RWPE1 (cell line): ENCODE measurements at regions not wholly inside any gene's neighbourhood (a gene's known extent, or its start where the extent isn't known, plus 50 kb on each side); places are given as distances from the start of the nearest gene placed in this dataset.
A peak's percentile ranks its signal among the peaks of the same experiment; 100 is the strongest.

ENCODE experiments used
- CTCF ChIA-PET: fragments of 350-600 bp; sonication (Branson Sonifier 250); formaldehyde crosslinking; extraction: SDS; loops from one replicate; lab custom pipeline; 2021; lab: Yijun Ruan, JAX
- POLR2A ChIA-PET: fragments of 400-600 bp; formaldehyde crosslinking; extraction: SDS; loops from one replicate; lab custom pipeline; 2020; ENCODE audit warnings: antibody characterized with exemption; ENCODE audit not compliant: low non-redundant PET; lab: Yijun Ruan, JAX
- DNase-seq: peaks from one replicate; pipeline ENCODE4 v3.0.0; 2012; ENCODE audit warnings: low spot score
- H3K27ac ChIP-seq: fragments of 450-650 bp; 2 replicates; pipeline ENCODE4 v1.5.1; 2017
- CTCF ChIP-seq: fragments of 450-650 bp; conservative IDR thresholded peaks from 2 replicates; pipeline ENCODE4 v1.5.1; 2017; ENCODE audit warnings: low read depth, mild to moderate bottlenecking

DNA sequence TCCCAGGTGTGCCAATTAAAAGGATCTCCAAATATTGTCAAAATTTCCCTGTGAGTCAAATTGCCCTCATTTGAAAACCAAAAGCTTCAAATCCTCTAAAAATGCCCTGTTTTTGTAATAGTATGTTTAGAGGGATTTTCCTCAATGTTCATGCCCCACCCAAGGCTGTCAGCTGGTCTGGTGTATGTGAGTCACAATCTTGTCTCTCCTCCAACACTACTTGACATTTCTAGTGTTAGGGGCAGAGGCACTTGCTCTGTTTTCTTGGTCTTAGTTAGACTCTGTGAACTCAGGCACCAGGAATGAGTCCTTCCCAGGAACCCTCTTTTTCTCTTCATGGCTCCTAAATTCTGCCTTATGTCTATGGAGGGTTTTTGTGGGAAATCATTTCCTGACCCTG, 634.8 kb downstream of the KCNJ2 start:
- TF ChIP-seq CTCF = no peak
- H3K27ac ChIP-seq = no peak overlapping the region
- ChIA-PET CTCF (no interaction called here), POLR2A (no interaction called here)
- no peak for DNase-seq

DNA sequence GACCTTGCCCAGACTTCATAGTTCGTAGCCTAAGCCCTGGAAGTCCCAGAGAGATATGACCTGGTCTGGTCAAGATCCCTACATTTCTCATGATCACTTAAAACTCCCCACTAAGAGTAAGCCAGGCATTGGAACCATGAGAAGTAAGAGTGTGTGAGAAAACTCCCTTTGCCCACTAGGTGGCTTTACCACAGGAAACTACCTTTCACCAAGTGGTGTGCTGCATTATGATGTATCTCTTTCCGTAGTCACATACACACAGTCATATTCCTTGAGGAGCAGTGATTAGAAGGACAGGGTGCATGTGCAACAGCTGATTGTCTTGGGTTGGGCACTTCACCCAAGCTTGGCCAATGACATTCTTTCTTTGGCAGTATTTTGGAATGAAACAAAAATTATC, 639.3 kb downstream of the KCNJ2 start:
- POLR2A ChIA-PET = no interaction called here
- peak; percentile 3 for DNase-seq

DNA sequence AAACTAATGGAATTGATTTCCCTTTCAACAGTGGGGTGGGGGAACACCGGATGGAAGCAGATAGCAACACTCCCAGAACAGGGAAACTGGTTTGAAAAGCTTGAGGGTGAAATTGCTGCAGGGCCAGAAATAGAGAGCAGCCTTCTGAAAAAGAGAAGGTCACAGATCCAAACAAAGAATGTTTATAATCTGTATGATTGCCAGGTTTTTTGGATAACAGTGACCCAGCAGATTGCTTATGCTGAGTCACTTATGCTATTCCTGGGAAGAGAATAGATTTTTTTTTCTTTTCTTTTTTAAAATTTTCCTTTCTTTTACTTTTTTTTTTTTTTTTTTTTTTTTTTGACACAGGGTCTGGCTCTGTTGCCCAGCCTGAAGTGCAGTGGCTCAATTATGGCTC, 641.3 kb downstream of the KCNJ2 start:
- no peak for DNase-seq
- ChIA-PET CTCF (no interaction called here), POLR2A (no interaction called here)
- TF ChIP-seq CTCF = no peak
- no peak overlapping the region for H3K27ac ChIP-seq

More for the DNA sequence above, 639.3 kb downstream of the KCNJ2 start:
- TF ChIP-seq CTCF = no peak; the same call in 1 of the 2 replicates
- H3K27ac ChIP-seq = no peak overlapping the region
- CTCF ChIA-PET = interaction anchor here (0.7 kb wide), 2 partner anchors 8 to 367 kb away, joined by 3 read pairs; no protein-coding TSS in a partner anchor

DNA sequence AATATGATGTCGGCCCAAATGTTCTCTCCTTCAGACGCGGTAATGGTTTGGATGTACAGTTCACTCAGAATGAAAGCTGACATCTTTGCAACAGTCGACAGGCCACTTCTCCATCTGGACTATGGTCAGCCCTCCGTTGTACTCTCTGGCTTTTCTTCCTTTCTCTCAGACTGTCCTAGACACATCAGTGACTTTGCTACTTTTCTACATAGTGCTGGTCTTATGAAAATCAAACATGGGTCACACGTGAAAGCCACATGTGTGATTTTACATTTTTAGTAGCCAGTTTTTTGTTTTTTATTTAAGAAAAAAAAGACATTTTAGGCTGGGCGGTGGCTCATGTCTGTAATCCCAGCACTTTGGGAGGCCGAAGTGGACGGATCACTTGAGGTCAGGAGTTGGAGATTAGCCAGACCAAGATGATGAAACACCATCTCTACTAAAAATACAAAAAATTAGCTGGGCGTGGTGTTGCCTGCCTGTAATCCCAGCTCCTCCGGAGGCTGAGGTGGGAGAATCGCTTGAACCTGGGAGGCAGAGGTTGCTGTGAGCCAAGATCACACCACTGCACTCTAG, 644.1 kb downstream of the KCNJ2 start:
- no peak for DNase-seq
- TF ChIP-seq CTCF = no peak
- no peak overlapping the region for H3K27ac ChIP-seq
- ChIA-PET POLR2A (no interaction called here), CTCF (no interaction called here)

GRCh38 chr17:70819183-70819582, 649.9 kb downstream of the KCNJ2 start:
- TF ChIP-seq CTCF = no peak
- H3K27ac ChIP-seq = no peak overlapping the region
- ChIA-PET POLR2A (no interaction called here), CTCF (no interaction called here)
- DNase-seq = no peak

GRCh38 chr17:70820276-70820675, 650.9 kb downstream of the KCNJ2 start:
- CTCF ChIA-PET = no interaction called here
- no peak overlapping the region for H3K27ac ChIP-seq
- no peak for TF ChIP-seq CTCF
- POLR2A ChIA-PET = no interaction called here
- no peak for DNase-seq
